NCI-H345 treated with DMSO at 0.1 percent for 48 hours (cell line): ENCODE measurements at regions not wholly inside any gene's neighbourhood (a gene's known extent, or its start where the extent isn't known, plus 50 kb on each side); places are given as distances from the start of the nearest gene placed in this dataset.

Source experiments
- DNase-seq: peaks from one replicate; lab custom pipeline; 2025; ENCODE audit not compliant: unreplicated experiment; lab: John Stamatoyannopoulos, UW

DNA sequence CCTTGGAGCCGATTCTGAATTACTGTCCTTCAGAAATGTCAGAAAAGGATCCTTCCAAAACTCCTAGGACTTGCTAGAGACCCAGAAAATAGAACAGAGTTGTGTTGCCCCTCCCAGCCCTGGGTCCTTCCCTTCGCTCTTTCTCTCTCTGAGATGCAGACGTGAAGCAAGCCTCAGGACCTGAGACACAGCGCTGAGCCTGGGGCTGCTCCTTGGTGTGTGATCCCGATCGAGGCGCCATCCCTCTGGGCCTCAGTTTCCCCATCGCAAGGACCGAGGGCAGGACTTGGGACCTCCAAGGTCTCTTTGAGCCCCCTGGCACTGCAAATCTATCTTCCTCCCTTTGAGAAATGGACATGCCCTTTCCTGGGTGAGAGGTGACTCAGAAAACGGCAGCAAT is 533.5 kb downstream of the TBC1D22A start:
- no peak for DNase-seq

DNA sequence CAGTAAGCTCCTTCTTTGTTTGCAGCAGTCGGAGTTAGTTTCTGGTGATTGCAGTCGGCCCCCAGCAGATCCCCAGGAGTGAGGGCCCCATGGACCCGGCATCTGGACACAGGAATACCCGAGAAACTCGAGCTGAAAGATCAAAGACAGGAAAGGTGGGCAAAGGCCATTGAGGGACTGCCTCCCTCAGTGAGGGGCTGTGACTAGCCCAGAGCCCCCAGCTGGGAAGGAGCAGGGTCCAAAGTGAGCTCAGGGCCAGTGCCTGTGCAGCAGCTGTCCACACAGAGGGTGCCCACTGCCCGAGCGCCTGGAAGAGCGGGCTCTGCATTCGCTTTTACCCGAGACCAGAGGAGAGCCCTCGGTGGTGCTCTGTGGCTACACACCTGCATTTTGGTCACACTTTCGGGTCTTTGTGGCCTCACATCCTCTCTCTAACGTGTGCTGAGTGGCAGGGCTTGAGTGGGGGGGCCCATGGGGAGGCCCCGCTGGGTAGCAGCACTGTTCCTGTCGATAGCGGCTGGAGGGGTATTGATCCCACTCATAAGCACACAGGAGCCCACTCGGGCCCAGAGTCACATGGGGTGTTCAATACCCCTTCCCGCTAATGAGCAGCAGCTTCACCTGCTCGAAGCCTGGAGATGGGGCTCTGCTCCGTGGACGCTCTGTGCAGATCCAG is 532.9 kb downstream of the TBC1D22A start:
- DNase-seq, result no peak

DNA sequence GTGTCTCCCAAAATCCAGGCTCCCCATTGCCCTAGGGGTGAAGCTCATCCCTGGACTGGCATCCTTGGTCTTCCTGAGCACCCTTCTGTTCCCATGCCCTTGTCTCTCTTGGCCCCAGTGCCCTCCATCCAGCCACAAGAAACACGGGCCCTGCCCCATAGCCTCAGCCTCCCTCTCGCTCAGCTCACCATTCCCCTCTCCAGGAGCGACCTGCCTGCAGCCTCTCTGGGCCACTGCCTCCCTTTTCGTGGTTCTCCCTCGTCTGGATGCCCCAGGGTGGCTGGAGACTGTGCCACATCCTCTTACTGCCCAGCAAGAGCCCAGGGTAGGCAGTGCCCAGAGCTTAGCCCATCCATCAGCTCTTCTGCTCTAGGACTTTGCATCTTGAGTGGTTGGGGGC is 532.1 kb downstream of the TBC1D22A start:
- no peak for DNase-seq

DNA sequence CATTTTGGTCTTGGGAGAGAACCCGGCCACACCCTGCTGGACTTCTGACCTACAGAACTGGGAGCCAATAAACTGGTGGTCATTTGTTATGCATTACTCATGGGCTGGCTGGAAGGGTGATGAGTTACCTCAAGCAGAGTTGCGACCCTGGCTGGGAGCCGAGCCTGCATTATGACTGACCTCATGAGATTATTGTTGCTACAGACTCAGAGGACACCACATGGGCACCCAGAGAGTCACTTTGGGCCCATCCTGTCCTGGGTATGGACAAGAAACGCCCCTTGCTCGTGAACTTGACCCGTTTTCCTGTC is 531.7 kb downstream of the TBC1D22A start:
- no peak for DNase-seq

DNA sequence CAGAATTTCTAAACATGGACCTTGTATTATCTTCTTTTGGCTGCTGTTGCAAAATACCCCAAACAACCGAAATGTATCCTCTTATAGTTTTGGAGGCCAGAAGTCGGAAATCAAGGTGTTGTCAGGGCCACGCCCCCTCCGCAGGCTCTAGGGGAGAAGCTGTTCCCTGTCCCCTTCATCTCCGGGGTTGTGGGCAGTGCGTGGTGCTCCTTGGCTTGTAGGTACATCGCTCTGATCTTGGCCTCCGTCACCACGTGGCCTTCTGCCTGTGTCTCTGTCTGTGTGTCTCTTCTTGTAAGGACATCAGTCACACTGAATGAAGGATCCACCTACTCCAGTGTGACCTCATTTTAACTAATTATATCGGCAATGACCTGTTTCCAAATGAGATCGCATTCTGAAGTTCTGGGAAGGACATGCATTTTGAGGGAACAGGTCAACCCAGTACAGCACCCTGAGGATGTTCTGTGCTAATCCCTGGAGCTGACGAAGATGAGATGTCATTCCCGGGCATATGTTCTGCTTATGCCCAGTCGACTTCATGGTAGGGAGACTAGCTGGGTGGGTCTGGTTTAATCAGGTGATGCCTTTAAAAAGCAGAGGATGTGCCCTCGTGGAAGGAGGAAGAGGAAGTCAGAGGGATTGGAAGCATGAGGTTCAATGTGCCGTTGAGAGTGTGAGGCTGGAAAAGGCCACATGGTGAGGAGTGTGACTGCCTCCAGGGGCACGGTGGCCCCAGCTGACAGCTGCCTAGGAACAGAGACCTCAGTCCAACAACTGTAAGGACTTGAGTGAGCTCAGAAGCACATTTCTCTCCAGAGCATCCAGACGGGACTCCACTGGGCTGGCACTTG is 531.1 kb downstream of the TBC1D22A start:
- DNase-seq, result no peak

DNA sequence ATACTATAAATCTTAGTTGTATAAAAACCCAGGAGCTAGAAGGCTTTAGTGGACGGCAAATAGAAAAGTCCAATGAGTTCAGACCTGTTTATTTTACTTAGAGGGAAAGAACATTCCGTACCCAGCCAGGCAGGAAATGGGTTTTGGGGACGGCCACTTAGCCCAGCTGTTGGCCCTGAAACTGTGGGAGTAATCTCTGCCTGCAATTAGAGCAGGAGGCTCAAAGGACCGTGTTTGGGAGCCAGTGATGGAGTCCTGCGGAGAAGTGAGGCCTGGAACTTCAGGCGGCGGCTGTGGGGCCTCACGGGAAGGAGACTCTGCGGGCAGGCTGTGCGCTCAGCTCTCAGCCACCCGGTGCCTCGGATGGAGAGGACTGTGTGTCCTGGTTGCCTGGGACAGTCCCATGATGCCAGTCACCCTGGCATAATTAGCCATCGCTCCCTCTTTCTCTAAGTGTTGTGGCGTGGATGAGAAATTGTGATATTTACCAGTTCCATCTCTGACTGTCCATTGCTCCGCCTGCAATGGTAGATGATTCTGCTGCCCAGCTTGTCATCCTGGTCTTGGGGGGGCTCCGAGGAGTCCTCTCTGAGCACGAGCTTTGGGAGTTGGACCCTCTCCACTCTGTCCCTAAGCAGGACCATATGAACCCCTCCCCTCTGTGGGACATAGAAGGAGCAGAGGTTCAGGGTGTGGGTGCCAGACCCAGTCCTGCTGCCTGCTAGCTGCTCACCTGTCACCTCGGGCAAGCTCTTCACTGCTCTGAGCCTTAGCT is 530.3 kb downstream of the TBC1D22A start:
- DNase-seq, result no peak

DNA sequence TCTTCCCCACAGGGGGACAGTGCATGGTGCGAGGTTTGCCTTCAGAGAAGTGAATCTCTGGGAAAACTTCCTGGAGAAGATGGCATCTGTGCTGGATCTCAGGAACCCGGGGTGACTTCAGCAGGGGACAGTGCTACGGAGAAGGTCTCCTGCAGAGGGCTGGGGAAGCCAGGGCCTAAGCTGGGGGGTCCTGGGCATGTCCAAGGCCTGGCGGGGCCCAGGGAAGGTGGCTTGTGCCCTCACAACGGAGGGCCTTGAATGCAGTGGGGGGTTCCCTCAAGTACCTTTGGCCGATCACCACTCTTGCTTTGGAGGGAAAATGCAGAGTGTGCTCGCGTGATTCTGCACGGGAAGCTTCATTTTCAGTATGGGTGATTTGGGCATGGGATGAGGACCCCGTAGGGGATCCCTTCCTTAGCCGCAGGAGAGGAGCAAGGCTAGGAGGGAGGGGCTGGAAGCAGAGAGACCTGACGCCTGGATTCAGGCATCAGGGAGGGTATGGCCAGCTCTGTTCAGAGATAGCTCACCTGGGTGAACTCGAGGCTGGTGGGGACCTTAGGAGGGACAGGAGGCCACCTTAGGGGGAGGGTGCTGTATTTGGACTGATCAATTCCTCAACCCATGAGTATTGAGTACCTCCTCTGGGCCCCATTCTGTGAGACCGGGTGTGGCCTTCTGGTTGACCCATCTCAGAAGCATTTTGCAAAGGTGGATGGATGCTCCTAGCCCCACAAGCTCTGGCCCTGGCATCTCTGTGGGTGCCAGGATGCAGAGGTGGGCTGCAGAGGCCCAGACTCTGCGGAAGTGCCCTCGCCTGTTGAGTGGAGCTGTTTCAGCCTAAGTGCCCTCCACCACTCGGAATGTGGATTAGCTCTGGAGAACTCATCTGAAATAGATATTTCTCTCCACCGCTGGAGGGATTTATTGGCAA is 529.4 kb downstream of the TBC1D22A start:
- no peak for DNase-seq

DNA sequence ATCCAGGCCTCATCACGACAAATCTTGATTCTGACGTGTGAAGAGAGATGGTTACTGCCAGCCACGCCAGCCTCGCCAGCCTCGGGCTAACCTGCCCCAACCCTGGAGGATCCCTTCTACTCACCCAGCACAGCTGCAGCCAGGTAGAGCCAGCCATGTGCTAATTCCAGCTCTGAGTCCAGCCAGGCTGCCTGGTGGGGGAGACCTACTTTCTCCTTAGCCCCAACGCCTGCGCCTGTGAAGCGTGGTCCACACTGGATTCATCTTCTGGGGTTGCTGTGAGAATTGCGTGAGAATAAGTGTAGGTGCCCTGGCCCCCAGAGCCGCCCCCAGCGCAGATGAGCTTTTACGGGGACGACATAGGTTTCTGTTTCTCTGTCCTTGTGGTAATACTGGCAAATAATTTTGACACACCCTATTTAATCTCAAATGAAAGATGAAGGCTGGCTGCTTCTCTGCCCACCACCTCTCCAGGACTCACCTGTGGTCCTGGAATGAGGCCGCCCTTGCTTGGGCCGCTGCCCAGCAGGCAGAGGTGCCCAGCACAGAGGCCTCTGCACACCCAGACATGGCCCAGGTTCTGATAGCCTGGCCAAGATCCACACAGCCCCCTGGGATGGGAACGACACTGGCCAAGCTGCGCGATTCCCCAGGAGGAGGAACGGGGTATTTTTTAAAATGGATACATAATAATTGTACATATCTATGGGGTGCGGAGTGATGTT is 528.4 kb downstream of the TBC1D22A start:
- DNase-seq, result no peak

DNA sequence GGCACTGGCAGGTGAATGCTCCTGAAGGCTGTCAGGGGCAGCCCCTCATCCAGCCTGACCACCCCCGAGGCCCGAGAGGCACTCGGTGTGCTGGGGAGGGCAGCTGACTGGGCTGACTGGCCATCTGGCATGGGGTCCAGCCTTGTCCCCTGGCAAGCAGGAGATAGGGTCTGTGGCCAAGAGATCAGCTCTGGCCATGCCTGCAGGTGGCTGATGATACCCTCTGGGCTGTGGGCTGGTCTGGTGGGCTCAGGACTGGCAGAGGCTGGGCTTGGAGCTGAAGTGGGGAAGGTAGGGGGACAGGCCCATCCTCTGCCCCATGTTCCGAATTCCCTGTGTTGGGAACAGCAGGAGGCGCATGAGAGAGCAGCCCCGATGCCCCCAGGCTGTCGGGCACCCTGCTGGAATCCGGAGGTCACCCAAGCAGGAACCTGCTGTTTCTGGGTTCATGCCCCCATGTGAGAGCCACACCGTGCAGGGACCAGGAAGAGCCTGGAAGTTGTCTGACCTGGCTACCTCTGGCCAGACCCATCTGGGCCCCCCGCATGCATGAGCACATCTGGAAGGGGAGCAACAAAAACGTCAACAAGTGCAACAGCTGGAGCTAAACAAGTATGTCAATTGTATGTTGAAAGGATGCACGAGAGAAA is 527.0 kb downstream of the TBC1D22A start:
- DNase-seq, result no peak

DNA sequence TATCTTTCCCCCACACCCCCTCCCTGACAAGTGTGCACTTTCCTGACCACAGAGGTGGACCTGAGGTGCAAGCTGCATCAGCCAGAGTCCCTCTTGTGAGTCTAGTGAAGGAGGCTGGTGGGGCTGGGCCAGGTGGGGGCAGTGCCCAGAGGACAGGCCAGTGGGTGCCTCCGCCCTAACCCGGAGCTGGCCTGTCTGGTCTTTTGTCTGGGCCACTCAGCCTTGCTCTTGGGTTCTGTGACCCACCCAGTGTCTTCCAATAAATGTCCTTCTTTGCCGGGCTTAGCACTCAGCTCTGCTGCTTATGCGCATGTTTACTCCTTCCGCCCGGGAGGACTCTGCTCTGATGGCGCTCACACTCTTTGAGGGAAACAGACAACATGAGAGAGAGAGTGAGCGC is 526.2 kb downstream of the TBC1D22A start:
- no peak for DNase-seq

DNA sequence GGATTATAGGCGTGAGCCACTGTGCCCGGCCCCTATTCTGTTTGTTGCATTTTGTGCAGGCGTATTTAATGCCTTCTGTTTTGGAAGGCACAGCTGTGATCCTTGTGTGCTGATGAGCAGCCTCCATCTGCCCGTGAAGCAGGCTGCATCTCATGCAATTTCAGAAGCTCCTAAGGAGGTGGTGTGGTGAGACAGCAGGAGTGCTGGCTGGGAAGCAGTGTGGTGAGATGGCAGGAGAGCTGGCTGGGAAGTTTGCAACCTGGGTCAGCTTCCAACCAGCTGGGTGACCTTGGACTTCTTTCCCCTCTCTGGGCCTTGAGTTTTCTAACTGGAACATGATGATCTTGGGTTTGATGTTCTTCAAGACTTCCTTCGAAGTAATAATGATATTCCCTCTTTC is 525.1 kb downstream of the TBC1D22A start:
- DNase-seq, result no peak

DNA sequence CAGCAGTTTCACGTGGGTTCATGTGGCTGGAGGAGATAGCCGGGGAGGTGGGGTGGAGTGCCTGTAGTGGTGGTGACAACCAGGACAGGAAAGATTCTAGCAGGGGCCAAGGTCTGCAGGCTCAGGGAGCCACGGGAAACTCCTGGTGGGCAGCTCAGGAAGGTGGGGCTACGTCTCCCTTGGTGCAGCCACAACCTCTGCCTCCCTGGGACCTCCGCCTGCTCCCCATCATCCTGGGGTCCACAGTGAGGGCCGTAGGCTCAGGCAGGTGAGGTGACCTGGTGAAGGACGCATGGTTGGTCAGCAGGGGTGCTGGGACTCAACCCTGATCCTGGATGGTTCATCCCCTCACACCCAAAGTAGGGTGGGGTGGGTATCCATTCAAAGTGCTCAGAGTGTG is 524.1 kb downstream of the TBC1D22A start:
- DNase-seq, result no peak

DNA sequence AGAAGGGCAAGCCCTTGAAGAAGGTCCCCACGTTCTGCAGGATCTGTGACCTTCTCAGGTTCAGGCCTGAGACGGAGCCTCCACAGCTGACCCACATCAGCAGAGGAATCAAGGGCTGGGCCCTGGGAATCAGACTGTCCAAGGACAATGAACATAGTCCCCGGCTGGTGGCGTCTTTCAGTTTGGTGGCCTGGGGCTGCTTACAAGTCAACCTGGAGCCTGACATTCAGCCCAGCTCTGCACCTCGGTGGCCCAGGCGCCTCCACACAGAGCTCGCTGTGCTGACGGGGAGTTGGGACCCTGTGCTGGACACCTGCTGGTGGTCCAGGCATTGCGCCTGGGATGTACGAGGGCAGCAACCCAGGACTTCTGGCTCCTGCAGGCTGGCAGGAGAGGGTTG is 523.5 kb downstream of the TBC1D22A start:
- DNase-seq, result no peak

DNA sequence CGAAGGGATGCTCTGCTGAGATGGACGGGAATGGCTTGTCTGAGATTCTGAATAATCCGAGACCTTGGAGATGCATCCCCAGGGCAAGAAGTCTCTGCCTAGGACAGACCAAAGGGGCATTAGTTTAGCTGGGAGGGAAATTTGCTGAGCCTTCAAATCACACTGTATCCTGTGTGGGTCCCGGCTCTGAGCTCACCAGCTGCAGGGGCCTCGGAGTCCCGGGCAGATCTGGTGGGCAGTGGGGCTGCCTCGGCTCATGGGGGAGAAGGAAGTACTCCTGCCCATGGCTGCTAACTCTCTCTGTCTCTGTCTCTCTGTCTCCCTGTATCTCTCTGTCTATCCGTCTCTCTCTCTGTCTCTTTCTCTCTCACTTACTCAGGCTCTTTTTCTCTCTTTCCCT is 522.4 kb downstream of the TBC1D22A start:
- DNase-seq, result no peak

DNA sequence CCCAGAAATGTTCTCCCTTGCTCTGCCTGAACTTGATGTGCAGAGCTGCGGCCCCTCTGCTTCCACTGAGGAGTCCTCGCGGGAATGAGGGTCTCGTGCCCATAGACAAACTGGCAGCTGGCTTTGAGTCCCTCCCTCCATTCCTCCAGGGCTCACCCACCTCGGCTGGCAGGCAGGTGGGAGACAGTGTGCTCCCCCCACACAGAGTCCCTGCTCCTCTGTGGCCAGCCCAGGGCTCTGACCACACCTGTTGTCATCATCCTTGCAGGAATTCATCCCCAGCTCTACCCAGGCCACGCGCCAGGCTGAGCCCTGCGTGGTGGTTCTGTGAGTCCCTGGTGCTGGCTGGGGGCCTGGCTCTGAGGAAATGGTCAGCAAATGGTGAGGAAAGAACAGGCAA is 521.9 kb downstream of the TBC1D22A start:
- no peak for DNase-seq

DNA sequence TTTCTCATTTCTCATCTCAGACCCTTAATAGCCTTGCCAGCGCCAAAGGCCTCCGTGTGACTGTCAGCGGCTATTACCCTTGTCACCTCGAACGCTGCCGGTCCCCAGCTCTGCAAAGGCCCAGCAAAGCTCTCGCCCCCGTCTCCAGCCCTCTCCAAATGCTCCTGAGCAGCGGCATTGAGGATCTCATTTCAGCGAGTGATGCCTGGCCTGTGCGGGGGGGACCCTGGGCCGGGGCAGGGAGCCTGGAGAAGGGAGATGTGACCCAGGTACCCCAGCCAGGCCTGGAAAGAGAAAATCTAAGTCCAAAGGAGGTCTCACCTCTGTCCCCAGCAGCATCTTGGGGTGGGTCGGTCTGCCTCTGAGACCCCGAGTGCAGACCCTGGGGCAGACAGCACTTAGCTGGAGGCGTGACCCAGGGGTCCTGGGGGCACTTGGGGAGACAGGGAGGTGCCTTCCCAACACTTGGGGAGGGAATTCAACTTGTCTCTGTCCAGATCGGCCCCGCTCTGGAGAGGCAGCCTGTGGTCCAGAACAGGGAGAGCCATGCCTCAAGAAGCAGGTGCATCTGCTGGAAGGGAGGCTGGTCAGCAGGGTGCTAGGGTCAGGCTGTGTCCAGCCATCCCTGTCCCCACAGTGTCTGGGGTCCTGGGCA is 521.3 kb downstream of the TBC1D22A start:
- DNase-seq, result no peak

DNA sequence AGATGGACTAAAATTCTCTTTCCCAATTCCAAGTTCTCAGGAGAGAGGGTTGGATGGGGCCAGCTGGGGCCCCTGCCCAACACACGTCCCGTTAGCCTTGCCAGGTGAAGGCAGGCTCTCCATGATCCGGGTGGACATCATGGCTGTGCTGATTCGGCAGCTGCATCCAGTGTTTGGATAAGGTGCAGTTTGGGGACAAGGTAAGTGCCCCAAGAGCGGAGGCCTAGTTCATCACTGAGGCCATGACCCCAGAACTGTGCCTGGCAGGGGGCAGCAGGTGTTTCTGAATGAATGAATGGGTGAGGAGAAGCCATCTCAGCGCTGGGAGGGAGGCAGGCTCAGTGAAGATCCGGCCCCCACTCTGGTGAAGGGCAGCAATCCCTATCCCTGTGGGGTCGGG is 520.4 kb downstream of the TBC1D22A start:
- DNase-seq, result no peak

DNA sequence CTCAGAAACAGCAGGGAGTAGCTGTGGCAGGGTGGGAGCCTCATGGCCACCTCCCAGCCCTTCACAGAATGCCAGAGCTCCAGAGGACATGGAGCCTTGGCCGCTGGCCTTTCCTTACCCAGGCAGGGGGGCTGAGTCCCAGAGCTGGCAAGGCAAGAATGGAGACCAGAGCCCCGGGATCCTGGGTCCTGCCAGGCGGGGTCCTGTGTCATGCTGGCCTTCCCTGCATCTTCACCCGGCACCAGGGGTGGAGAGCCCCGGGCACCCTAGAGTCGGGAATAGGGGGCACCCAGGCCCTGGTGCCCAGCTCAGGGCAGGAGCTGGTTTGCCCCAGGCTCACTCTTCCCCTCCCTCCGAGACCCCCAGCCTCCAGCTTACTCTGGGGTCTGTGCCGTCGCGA is 519.9 kb downstream of the TBC1D22A start:
- no peak for DNase-seq
